CD4-positive, alpha-beta T cell treated with Interleukin-12 subunit alpha and Interleukin-12 subunit beta, for 1 hour (primary cell): ENCODE measurements at regions not wholly inside any gene's neighbourhood (a gene's known extent, or its start where the extent isn't known, plus 50 kb on each side); places are given as distances from the start of the nearest gene placed in this dataset.
"Not testable (repeated sequence)": the region's sequence is repeated elsewhere in the genome, so short reads cannot be mapped to it uniquely, and the experiment has no call there.

Experiments
- DNase-seq: peaks from one replicate; pipeline ENCODE4 v3.0.0-alpha.2; 2020

DNA sequence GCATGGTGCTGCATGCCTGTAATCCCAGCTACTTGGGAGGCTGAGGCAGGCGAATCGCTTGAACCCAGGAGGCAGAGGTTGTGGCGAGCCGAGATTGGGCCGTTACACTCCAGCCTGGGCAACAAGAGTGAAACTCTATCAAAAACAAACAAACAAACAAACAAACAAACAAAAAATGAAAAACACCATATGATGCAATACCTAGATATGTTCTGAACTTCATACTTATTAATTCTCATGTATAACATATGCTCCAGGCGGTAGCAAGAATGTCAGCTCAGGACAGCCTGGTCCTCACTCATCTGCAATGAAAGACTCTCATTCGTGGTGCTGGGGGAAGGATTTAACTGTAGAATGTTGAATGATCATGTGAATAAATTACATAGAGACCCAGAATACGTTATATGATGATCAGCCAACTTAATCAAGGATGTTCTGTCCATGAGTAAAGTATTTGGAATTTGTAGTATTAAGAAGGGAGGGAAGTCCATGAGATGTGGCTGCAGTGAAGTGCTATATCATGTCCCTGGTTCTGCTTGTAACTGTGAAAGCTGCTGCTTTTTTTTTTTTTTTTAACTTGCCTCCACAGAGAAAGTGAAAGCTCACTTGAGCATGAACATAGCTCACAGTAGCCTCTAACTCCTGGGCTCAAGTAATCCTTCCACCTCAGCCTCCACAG is 206.8 kb downstream of the UQCRFS1 start:
- DNase-seq = no peak

DNA sequence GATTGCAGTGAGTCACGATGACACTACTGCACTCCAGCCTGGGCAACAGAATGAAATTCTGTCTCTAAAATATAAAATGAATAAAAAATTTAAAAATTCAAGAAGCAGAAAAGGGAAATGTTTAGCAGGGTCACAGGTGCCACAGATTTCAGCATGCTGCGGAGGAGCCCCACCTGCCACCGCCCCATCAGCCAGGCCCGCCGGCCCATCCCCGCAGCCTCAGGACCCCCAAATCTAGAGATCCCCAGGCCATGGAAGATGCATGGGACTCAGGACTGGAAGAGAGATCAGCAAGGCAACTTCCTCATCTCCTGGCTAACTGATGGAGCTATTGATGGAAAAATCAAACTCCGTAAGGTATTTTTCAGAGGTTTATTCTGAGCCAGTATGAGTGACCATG is 208.2 kb downstream of the UQCRFS1 start:
- DNase-seq = no peak

DNA sequence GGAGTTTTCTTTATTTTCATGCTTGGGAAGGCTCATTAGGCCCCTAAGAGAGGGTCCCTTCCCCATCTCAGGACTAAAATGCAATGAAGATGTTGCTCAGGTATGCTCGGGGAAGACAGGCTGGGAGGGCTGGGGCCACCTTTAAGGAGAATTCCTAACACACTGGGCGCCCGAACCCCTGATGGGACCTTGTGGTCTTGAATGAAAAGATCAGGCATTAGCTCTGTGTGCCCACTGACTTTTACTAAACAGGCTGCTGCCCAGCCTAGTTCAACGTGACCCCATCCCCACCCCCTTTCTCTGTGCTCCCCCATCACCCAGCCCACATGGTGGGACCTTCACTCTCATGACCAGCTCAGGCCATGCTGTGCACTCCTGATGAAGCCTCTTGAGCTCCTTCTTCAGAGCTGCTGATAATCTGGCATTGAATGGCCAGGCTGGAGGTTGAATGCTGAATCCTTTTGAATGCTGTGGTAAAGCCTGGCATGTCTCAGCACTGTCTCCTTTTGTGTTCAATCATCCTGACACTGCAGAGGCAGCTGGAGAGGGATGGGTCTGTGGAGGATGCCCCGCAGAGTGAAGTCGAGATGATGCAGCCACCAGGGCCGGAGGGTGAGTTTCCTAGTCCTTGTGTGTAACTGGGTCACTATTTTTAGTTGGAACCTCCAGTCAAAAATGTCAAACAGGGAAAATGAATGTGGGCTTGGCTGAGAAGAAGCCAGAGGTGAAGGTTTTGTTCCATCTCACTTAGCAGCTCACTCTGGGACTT is 209.1 kb downstream of the UQCRFS1 start:
- no peak for DNase-seq

DNA sequence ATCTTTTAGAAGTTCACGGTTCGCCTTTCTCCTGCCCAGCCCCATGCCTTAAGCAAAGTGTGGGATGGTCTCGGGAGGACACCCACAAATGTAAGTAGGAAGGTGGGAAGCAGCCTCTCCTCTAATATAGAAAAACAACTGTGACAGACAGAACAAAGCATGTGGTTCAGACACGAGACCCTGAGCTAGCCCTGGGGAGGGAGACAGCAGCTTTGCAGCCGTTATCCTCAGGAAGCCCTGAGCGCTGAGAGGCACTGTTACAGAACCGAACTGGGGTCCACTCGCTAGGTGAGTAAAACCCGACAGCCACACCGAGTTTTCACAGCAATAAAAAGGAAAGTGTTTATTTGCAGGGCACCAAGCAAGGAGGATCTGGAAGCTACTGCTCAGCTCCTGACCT is 210.6 kb downstream of the UQCRFS1 start:
- no peak for DNase-seq

DNA sequence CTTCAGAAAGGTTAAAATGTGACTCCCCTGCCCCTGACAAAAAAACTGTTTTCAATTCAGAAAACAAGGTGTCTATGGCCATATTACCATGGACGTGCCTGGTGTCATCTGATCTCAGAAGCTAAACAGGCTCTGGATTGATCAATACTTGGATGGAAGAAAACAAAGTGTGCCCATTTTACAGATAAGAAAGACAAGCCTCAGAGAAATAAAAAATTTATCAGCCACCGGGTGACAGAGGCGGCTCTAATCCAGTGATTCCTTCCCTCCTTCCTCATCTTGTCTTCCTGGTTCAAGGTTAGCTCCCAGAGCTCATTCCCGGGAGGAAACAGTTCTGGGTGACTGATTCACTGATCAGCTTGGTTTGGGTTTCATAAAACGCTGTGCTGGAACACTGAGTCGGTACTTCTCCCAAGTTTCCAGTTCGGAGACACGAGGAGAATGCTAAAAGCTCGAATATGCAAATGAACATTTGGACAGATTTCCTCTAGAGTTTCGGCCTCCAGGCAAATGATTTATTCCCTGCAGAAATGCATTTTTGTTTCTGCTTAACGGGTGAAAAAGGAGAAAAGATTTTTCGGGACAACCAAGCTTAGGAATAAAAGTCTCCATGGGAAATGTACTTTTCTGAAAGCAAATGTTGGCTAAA is 211.2 kb downstream of the UQCRFS1 start:
- no peak for DNase-seq

DNA sequence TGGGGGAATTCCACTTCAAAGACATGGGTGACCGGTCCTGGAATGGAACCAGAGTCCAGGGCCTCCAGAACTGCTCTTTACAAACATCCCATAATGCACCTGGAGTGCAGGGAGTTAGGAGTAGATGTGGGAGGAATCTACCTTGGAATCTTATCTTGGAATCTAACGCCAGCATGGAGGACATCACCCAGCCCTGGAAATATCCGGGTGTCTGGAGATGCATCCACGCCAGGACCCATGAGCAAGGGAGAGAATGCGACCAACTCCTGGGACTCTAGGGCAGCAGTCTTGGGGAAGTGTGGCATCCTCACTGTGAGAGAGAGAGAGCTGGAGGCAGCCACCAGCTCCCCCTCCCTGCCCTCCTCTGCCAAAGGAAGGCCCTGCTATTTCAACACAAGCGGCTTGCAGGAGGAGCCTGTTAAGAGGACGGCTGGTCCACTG is 211.8 kb downstream of the UQCRFS1 start:
- DNase-seq = no peak

DNA sequence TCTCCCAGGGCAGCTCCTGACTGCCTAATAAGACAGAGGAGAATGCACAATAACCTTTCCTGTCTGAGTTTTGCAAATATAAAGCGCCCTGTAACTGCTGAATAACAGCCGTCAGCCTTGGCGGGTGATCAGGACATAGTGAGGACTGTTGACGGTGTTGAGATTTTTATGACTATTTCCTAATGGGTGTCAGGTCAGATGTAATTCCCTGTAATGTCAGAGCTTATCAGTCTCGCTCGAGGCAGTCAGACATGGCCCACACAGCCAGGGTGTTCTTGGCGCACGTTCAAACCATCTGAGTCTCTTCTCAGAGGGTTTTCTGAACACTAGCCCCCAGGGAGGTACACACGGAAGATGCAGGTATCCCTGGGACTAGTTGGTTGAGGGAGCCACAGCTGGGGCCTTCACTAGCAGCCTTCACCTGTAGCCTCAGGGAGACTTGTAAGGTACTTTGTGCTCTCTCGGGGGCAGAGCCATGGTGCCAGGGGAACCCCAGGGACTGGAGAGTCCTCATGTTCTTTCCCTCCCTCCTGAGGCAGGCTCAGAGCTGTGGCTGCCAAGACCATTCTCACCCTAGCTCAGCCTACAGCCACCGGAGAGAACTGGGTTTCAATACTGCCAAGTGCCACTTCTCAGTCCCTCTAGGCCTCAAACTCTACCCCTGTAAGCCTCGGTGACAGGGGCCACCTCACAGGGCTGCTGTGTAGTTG is 213.1 kb downstream of the UQCRFS1 start:
- DNase-seq = no peak

DNA sequence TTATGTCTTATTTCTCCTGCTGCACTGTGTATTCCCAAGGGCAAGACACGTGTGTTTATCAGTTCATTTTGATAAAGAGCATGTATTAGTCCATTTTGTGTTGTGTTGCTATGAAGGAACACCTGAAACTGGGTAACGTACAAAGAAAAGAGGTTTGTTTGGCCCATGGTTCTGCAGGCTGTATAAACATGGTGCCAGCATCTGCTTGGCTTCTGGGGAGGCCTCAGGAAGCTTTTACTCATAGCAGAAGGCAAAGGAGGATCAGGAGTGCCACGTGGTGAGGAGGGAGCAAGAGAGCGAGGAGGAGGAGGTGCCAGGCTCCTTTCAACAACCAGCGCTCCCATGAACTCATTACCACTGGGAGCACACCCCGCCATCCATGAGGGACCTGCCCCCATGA is 214.0 kb downstream of the UQCRFS1 start:
- DNase-seq = no peak

DNA sequence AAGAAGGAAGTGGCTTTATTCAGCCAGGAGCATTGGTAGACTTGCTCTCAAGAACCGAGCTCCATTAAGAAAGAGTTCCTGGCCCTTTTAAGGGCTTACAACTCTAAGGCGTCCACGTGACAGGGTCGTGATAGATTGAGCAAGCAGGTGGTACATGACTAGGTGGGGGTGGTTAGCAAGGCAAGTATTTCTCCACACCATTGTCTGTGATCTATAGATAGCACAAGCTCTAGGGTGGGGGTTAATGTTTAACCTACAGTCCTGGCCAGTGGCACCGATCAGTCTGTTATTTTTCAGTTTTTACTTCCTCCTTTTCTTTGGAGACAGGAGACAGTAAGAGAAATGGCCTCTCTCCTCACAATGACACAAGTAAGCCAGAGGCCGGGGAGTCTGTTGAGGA is 215.1 kb downstream of the UQCRFS1 start:
- not testable (repeated sequence) for DNase-seq

DNA sequence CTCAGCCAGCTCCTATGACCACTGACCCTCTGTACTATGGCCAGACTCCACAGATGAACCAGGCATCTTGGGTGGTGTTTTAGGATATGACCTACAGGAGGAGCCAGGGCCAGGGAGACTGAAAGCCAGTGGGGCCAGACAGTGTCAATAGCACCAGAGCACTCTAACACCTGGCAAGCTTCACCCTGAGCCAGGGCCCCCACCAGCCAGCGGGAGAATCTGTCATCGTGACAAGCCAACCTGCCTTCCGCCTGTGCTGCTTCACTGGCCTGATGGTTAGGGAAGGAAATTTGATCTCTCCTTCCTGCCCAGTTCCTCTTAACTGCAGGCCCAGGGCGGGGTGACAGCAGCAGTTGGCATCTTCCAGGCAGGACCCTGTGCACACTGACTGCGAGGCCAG is 222.4 kb downstream of the UQCRFS1 start:
- no peak for DNase-seq

DNA sequence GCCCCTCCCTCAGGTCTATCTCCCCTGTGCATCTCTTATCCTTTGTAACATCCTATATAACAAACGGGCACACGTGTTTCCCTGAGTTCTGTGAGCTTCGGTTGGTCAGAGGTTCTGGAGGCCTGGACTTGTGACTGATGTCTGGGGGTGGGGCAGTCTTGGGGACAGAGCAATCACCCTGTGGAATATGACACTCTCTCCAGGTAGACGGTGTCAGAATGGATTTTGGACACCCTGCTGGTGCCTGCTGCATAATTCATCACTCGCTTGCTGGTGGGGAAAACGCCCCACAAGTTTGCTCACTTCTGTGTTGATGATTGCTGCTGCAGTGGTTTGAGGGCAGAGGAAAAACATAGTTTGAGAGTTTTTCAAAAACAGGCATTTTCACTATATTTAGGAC is 223.2 kb downstream of the UQCRFS1 start:
- no peak for DNase-seq

DNA sequence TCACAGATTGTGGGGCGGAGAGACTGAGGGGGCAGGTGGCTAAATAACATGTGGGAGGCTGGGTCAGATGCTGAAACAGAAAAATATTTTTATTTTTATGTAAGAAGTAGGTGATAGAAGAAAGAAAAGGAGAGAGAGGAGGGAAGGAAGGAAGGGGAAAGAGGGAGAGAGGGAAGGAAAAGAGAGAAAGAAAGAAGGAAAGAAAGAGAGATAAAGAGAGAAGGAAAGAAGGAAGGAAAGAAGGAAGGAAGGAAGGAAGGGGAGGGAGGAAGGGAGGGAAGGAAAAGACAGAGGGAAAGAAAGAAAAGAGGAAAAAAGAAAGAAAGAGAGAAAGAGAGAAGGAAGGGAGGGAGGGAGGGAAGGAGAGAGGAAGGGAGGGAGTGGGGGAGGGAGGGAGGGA is 224.9 kb downstream of the UQCRFS1 start:
- DNase-seq = no peak

DNA sequence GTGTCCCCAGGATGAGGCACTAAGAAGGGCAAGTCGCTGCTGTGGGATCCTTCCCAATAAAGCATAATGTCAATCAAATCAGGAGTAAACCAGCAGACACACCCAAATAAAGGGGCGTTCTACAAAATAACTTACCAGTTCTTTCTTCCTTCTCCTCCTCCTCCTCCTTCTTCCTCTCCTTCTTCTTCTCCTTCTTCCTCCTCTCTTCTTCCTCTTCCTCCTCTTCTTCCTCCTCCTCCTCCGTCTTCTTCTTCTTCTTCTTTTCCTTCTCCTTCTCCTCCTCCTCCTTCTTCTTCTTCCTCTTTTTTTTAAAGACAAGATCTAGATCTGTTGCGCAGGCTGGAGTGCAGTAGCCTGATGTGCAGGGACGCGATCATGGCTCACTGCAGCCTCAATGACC is 225.8 kb downstream of the UQCRFS1 start:
- DNase-seq = no peak

DNA sequence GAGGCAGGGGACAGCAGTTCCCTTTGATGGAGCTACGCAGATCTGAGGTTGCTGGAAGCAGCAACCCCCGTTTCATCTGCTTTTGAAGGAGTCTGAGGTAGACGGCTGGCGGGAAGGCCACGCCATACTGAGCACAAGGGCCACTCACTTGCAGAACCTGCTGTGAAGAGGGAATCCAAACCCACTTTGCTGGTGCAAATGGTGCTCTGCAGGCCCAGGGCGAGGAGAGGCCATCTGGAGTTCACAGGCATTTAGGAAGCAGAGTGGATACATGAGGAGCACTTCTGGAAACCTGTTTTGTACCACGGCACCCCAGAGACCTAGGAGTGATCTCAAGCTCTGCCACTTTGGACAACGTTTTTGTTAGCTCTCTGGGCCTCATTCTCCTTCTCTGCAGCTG is 227.8 kb downstream of the UQCRFS1 start:
- no peak for DNase-seq

DNA sequence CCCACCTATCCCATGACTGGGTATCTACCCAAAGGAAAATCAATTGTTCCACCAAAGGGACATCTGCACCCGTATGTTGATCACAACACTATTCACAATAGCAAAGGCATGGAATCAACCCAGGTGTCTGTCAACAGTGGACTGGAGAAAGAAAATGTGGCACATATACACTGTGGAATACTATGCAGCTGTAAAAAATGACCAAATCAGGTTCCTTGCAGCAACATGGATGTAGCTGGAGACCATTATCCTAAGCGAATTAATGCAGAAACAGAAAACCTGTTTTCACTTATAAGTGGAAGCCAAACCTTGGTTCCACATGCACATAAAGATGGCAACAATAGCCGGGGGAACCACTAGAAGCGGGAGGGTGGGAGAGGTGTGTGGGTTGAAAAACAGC is 228.6 kb downstream of the UQCRFS1 start:
- no peak for DNase-seq

DNA sequence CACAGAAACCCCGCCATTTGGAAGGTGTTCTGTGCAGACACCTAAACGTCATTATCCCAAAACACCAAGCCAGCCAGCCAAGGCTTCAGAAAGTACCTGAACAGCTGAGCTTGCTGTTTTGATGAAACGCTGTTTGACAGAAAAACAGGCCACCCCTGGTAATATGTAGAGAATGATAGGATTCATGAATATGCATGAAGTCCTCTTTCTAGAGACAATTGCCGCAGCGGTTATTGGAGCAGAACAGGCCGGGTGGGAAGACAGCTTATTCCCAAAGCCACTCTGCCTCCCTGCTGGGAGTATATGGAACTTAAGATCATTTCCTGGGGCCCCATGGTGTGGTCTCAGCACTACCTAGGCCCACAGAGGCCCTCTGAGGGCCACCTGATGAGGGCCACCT is 229.5 kb downstream of the UQCRFS1 start:
- no peak for DNase-seq

DNA sequence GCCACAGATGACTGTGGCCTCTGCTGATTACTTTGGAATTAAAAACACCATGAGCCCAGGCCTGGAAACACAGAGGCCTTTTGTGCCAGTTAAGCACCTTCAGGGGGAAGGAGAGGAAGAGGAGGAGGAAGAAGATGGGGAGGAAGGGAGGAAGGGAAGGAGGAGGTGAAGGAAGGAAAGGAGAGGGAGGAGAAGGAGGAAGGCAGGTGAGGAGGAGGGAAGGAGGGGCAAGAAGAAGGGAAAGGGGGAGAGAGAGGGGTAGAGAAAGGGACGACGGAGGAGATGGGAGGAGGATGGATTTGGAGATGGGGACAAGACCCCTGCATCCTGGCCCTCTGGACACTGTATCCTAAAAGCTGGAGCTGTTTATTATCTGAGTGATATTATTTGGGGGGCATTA is 231.0 kb downstream of the UQCRFS1 start:
- DNase-seq = no peak

DNA sequence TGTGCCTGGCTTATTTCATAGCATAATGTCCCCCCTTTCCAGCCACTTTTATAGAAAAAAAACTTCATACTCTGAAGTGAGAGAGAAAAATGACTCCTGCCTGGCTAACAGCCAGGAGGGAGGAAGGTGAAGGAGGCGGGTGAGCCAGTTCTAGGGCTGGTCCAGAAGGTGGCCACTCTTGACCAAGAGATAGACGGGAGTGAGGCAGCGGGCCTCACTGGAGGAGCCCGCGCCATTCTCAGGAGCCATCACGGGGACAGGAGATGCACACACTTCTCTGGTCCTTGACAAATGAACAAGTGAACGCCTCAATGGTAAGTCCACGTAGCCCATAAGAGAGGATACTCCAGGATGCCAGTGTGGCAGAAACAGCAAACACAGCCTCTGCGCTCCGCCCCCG is 231.4 kb downstream of the UQCRFS1 start:
- no peak for DNase-seq

DNA sequence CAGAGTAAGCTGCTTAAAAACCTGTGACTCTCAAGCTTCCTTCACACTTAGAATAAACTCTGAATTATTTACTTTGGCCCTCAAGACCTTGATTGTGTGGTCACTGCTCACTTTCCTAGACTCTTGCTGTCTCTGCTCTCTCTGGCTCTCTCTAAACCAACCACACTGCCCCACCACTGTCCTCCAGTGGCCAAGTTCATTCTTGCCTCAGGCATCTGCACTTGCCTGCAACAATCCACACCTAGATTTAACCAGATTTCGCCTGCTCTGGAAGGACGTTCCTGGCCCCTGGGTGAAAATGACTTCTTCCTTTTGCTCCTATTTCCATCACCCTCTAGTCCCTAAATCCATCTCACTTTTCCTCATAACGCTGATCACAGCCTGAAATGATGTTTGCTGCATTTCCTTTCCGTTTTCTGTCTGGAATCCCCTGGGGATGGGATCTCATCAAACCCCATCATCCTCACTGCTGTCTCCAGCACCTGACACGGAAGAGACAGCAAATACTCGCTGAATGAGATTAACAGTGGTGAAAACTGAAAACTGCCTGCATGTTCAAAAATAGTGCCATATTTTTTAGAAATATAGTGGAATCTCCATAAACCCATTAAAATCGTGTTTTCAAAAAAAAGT is 232.6 kb downstream of the UQCRFS1 start:
- DNase-seq = no peak

DNA sequence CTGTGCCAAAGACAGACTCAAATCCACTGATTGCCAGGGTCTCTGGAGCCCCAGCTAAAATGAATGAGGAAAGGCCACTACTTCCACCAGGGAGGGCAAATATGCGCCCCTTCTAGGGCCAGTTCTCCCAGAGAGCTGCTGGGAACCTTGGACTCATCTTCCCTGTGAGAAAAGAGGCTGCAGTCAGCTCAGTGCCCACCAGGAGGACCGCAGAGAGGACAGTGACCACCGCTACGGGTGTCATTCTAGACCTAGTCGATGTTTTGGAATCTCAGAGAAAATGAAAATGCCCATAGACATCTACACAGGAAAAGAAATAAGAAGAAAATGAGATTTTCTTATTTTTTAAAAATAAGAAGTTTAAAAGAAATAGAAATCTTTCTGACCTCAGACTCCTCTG is 235.1 kb downstream of the UQCRFS1 start:
- DNase-seq = no peak

DNA sequence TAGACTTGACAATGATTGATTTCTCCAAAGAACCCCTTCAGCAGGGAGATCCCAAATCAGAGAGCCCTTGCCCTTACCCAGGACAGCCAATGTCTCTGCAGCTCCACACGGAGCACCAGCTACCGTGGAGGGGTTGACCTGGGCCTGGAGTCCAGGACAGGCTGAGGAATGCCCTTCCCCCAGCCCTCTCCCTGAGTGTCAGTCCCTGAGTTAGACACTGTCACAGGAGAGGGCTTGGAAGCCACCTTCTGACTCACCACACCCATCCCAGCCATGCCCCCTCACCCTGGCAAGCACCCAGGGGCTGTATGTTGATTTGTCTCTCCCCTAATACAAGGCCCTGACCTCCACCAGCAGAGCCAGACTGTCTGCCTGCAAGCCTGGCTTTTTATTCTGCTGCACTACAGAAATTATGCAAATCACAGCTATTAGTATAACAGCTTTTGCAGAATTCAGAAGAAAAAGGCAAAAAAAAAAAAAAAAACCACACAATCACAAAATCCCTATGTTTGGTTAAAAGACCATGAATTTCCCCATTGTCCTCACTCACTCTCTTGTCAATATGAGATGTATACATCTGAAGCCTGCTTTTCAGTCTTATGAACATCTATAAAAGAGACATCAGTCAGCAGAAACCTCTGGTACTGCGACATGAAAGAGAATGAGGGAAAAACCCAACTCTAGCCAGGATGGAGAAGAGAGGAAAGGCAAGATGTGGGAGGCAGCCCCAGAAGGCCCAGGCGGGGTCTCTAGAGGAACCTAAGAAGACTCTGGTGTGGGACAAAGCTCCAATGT is 240.7 kb downstream of the UQCRFS1 start:
- no peak for DNase-seq

DNA sequence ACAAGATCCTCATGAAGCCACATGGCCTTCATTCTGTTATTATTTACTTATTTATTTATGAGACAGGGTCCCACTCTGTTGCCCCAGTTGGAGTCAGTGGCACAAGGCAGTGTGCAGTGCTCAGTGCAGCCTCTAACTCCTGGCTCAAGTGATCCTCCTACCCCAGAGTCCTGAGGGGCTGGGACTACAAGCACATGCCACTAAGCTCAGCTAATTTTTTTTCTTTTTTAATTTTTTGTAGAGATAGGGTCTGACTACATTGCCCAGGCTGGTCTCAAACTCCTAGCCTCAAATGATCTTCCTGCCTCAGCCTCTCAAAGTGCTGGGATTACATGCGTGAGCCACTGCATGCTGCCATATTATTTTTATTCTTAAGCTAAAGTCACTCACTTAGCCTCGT is 241.4 kb downstream of the UQCRFS1 start:
- DNase-seq = no peak
